ENCODE measurements at regions not wholly inside any gene's neighbourhood (a gene's known extent, or its start where the extent isn't known, plus 50 kb on each side); places are given as distances from the start of the nearest gene placed in this dataset.

GRCh38 chr12:34298971-34299801 lies 276.9 kb downstream of the ALG10 start:
- H3K9me3 ChIP-seq = no peaks in the 10 kb centered on the region
- no peaks in the 10 kb centered on the region for H3K9me2 ChIP-seq
- H3F3A ChIP-seq (replicated peaks; ENCODE audit: insufficient read depth) = no peaks in the 10 kb centered on the region
- no peak overlapping the region for H3K27ac ChIP-seq (ENCODE audit: low read depth in 2 of 2, low read length in 1 of 2)
- no peaks in the 10 kb centered on the region for H3K79me2 ChIP-seq (ENCODE audit: insufficient read depth)
- H3K36me3 ChIP-seq (replicated peaks in 1 of 2; ENCODE audit: control insufficient read depth in 1 of 2, insufficient read depth in 2 of 2, low read length in 1 of 2) = no peaks in the 10 kb centered on the region
- TF ChIP-seq JUND (IDR thresholded peaks at IDR 0.05) (no peak), MEF2A (IDR thresholded peaks at IDR 0.05; ENCODE audit: borderline replicate concordance, low read depth) (no peak), EZH2phosphoT487 (IDR thresholded peaks at IDR 0.05; ENCODE audit: borderline replicate concordance, low read depth) (no peak)
- no peak for DNase-seq
- no peak overlapping the region for H3K4me3 ChIP-seq (ENCODE audit: low read depth in 2 of 2, low read length in 1 of 2)
- H4K20me1 ChIP-seq (ENCODE audit: insufficient read depth) = no peaks in the 10 kb centered on the region
- no peaks in the 10 kb centered on the region for H3K4me1 ChIP-seq (ENCODE audit: control insufficient read depth in 1 of 2, insufficient read depth in 2 of 2, low read depth in 1 of 2, low read length in 1 of 2)
- H2AFZ ChIP-seq (ENCODE audit: low read depth) = no peak overlapping the region
- 14% methylated on average over 35 of the region's 35 CpGs for WGBS (ENCODE audit: low lambda C conversion rate)
- no peak overlapping the region for H3K9ac ChIP-seq
- H3K4me2 ChIP-seq = no peak overlapping the region
- ChIA-PET CTCF (no interaction called here), POLR2A (no interaction called here)
- peaks cover 96% of the 10 kb centered on the region for H3K27me3 ChIP-seq (ENCODE audit: insufficient read depth)

- DNase-seq = no peak
- Histone ChIP-seq H4K20me1 (ENCODE audit: insufficient read depth) (no peaks in the 10 kb centered on the region), H2AFZ (ENCODE audit: low read depth) (no peak overlapping the region), H3K36me3 (replicated peaks in 1 of 2; ENCODE audit: control insufficient read depth in 1 of 2, insufficient read depth in 2 of 2, low read length in 1 of 2) (no peaks in the 10 kb centered on the region), H3K4me1 (ENCODE audit: control insufficient read depth in 1 of 2, insufficient read depth in 2 of 2, low read depth in 1 of 2, low read length in 1 of 2) (no peaks in the 10 kb centered on the region), H3K79me2 (ENCODE audit: insufficient read depth) (no peaks in the 10 kb centered on the region), H3F3A (replicated peaks; ENCODE audit: insufficient read depth) (no peaks in the 10 kb centered on the region), H3K4me3 (ENCODE audit: low read depth in 2 of 2, low read length in 1 of 2) (no peak overlapping the region), H3K27ac (ENCODE audit: low read depth in 2 of 2, low read length in 1 of 2) (no peak overlapping the region), H3K27me3 (ENCODE audit: insufficient read depth) (peaks cover 97% of the 10 kb centered on the region), H3K9me2 (no peaks in the 10 kb centered on the region), H3K9ac (no peak overlapping the region), H3K4me2 (no peak overlapping the region), H3K9me3 (no peaks in the 10 kb centered on the region)
- ChIA-PET CTCF (no interaction called here), POLR2A (no interaction called here)
- TF ChIP-seq FOXJ3 (CRISPR knock-in tag; IDR thresholded peaks at IDR 0.05) (no peak), ELF1 (IDR thresholded peaks at IDR 0.05) (no peak), EP300 (IDR thresholded peaks at IDR 0.05; ENCODE audit: borderline replicate concordance in 1 of 2, low read depth in 1 of 2, low read length in 1 of 2) (no peak), TEAD4 (IDR thresholded peaks at IDR 0.05; ENCODE audit: borderline replicate concordance, insufficient read depth) (no peak), RXRA (IDR thresholded peaks at IDR 0.05; ENCODE audit: borderline replicate concordance, low read depth) (no peak), POLR2AphosphoS5 (IDR thresholded peaks at IDR 0.05; ENCODE audit: low read depth, low read length) (no peak), NFIC (IDR thresholded peaks at IDR 0.05; ENCODE audit: borderline replicate concordance) (no peak), ZBTB33 (IDR thresholded peaks at IDR 0.05; ENCODE audit: borderline replicate concordance, low read depth) (no peak)
- WGBS (ENCODE audit: low lambda C conversion rate) = 5% methylated on average over 16 of the region's 16 CpGs
Measured at GRCh38 chr12:34299802-34300193, 277.5 kb downstream of the ALG10 start.
